ENCODE measurements at regions not wholly inside any gene's neighbourhood (a gene's known extent, or its start where the extent isn't known, plus 50 kb on each side); places are given as distances from the start of the nearest gene placed in this dataset.

- TF ChIP-seq RBFOX2 (IDR thresholded peaks at IDR 0.05; ENCODE audit: low read depth, low read length) (no peak), RFX5 (IDR thresholded peaks at IDR 0.05; ENCODE audit: low read depth, low read length) (no peak), ZNF124 (CRISPR knock-in tag; IDR thresholded peaks at IDR 0.05) (no peak), TCF12 (IDR thresholded peaks at IDR 0.05) (no peak), TCF12 (CRISPR knock-in tag; IDR thresholded peaks at IDR 0.05) (no peak), CEBPZ (IDR thresholded peaks at IDR 0.05; ENCODE audit: low read length) (no peak), RAD21 (CRISPR knock-in tag; IDR thresholded peaks at IDR 0.05) (no peak), NCOA5 (CRISPR knock-in tag; IDR thresholded peaks at IDR 0.05) (no peak), MIER2 (CRISPR knock-in tag; IDR thresholded peaks at IDR 0.05) (no peak), ZNF274 (CRISPR knock-in tag; IDR thresholded peaks at IDR 0.05) (no peak), ZNF770 (CRISPR knock-in tag; IDR thresholded peaks at IDR 0.05) (no peak), ARHGAP35 (CRISPR knock-in tag; IDR thresholded peaks at IDR 0.05; ENCODE audit: borderline replicate concordance) (no peak)
- TF ChIP-seq, protein P1, sequence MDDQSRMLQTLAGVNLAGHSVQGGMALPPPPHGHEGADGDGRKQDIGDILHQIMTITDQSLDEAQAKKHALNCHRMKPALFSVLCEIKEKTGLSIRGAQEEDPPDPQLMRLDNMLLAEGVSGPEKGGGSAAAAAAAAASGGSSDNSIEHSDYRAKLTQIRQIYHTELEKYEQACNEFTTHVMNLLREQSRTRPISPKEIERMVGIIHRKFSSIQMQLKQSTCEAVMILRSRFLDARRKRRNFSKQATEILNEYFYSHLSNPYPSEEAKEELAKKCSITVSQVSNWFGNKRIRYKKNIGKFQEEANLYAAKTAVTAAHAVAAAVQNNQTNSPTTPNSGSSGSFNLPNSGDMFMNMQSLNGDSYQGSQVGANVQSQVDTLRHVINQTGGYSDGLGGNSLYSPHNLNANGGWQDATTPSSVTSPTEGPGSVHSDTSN (CRISPR knock-in tag; IDR thresholded peaks at IDR 0.05; ENCODE audit: borderline replicate concordance) = no peak
- TF ChIP-seq, protein P2, sequence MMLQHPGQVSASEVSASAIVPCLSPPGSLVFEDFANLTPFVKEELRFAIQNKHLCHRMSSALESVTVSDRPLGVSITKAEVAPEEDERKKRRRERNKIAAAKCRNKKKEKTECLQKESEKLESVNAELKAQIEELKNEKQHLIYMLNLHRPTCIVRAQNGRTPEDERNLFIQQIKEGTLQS (CRISPR knock-in tag; IDR thresholded peaks at IDR 0.05) = no peak
- TF ChIP-seq, protein P3, sequence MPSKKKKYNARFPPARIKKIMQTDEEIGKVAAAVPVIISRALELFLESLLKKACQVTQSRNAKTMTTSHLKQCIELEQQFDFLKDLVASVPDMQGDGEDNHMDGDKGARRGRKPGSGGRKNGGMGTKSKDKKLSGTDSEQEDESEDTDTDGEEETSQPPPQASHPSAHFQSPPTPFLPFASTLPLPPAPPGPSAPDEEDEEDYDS (CRISPR knock-in tag; IDR thresholded peaks at IDR 0.05) = no peak
Measured at GRCh38 chr18:71951001-71951400, 593.1 kb downstream of the CBLN2 start.

Measured in HepG2 (cell line).